HepG2 (cell line): ENCODE measurements at regions not wholly inside any gene's neighbourhood (a gene's known extent, or its start where the extent isn't known, plus 50 kb on each side); places are given as distances from the start of the nearest gene placed in this dataset.

Experiments
- CENPT ChIP-seq: sonication (generic); formaldehyde crosslinking; IDR thresholded peaks from 2 replicates; pipeline ENCODE4 v1.8.0; 2022; ENCODE audit warnings: low read depth, mild to moderate bottlenecking, moderate library complexity, missing genetic modification reagents
- FOXM1 ChIP-seq: sonication (generic); formaldehyde crosslinking; IDR thresholded peaks from 2 replicates; pipeline ENCODE4 v1.5.0; 2020; ENCODE audit warnings: missing genetic modification reagents
- FOXP1 ChIP-seq, 2 experiments: fragments of 450-650 bp in 1 of 2; IDR thresholded peaks; 2 replicates each; pipeline ENCODE4 v1.6.1; 2017 to 2018; ENCODE audit warnings: antibody characterized with exemption in 1 of 2
- GABPB1 ChIP-seq: IDR thresholded peaks from 2 replicates; pipeline ENCODE4 v1.6.1; 2016; ENCODE audit warnings: mild to moderate bottlenecking, missing genetic modification reagents, moderate library complexity, missing compliant biosample characterization
- HIVEP1 ChIP-seq: sonication (generic); formaldehyde crosslinking; IDR thresholded peaks from 2 replicates; pipeline ENCODE4 v1.4.0; 2020; ENCODE audit warnings: mild to moderate bottlenecking, missing genetic modification reagents
- HNF4A ChIP-seq: sonication (generic); formaldehyde crosslinking; IDR thresholded peaks from 2 replicates; pipeline ENCODE4 v1.4.0; 2020; ENCODE audit warnings: missing genetic modification reagents
- MAFF ChIP-seq: IDR thresholded peaks from 2 replicates; pipeline ENCODE4 v1.6.1; 2011; ENCODE audit warnings: low read depth, low read length, improper control_type of control experiment
- MEF2D ChIP-seq: sonication (generic); formaldehyde crosslinking; IDR thresholded peaks from 2 replicates; pipeline ENCODE4 v1.5.1; 2020; ENCODE audit warnings: mild to moderate bottlenecking, missing genetic modification reagents
- MXD1 ChIP-seq: sonication (generic); formaldehyde crosslinking; IDR thresholded peaks from 2 replicates; pipeline ENCODE4 v1.4.0; 2020; ENCODE audit warnings: mild to moderate bottlenecking, missing genetic modification reagents
- MYPOP ChIP-seq: sonication (generic); formaldehyde crosslinking; IDR thresholded peaks from 2 replicates; pipeline ENCODE4 v1.8.1; 2023; ENCODE audit warnings: mild to moderate bottlenecking, moderate library complexity, missing genetic modification reagents
- PITX1 ChIP-seq: sonication (generic); formaldehyde crosslinking; IDR thresholded peaks from 2 replicates; pipeline ENCODE4 v1.5.1; 2020; ENCODE audit warnings: mild to moderate bottlenecking, missing genetic modification reagents
- REPIN1 ChIP-seq: sonication (generic); formaldehyde crosslinking; IDR thresholded peaks from 2 replicates; pipeline ENCODE4 v1.8.0; 2022; ENCODE audit warnings: missing genetic modification reagents, low read depth, mild to moderate bottlenecking, borderline replicate concordance
- SETDB1 ChIP-seq: sonication (generic); formaldehyde crosslinking; IDR thresholded peaks from 2 replicates; pipeline ENCODE4 v1.5.1; 2020; ENCODE audit warnings: missing genetic modification reagents, mild to moderate bottlenecking, borderline replicate concordance
- TCF7L2 ChIP-seq: IDR thresholded peaks from 2 replicates; pipeline ENCODE4 v1.6.1; 2011; ENCODE audit warnings: mild to moderate bottlenecking, low read depth, low read length, moderate library complexity
- TFDP2 ChIP-seq: sonication (generic); formaldehyde crosslinking; IDR thresholded peaks from 2 replicates; pipeline ENCODE4 v1.4.0; 2020; ENCODE audit warnings: missing genetic modification reagents
- U2AF2 ChIP-seq: fragments of 200-400 bp; formaldehyde crosslinking; IDR thresholded peaks from 2 replicates; pipeline ENCODE4 v1.6.1; 2017; ENCODE audit warnings: low read depth, mild to moderate bottlenecking, low read length
- YEATS4 ChIP-seq: sonication (generic); formaldehyde crosslinking; IDR thresholded peaks from 2 replicates; pipeline ENCODE4 v1.4.0; 2020; ENCODE audit warnings: missing genetic modification reagents, borderline replicate concordance
- YY1 ChIP-seq: IDR thresholded peaks from 2 replicates; pipeline ENCODE4 v1.6.1; 2011; ENCODE audit warnings: low read length, low read depth, moderate library complexity, mild to moderate bottlenecking; ENCODE audit not compliant: insufficient read depth, insufficient replicate concordance
- ZC3H13 ChIP-seq: sonication (generic); formaldehyde crosslinking; IDR thresholded peaks from 2 replicates; pipeline ENCODE4 v1.8.1; 2023; ENCODE audit warnings: mild to moderate bottlenecking, missing genetic modification reagents, moderate library complexity
- ZNF331 ChIP-seq: sonication (generic); formaldehyde crosslinking; IDR thresholded peaks from 2 replicates; pipeline ENCODE4 v1.4.0; 2020; ENCODE audit warnings: missing genetic modification reagents
- ZNF33A ChIP-seq: sonication (generic); formaldehyde crosslinking; IDR thresholded peaks from 2 replicates; pipeline ENCODE4 v1.5.1; 2020; ENCODE audit warnings: missing genetic modification reagents, mild to moderate bottlenecking, moderate library complexity, borderline replicate concordance
- ZNF354B ChIP-seq: sonication (generic); formaldehyde crosslinking; IDR thresholded peaks from 2 replicates; pipeline ENCODE4 v1.8.0; 2022; ENCODE audit warnings: mild to moderate bottlenecking, missing genetic modification reagents
- ZNF543 ChIP-seq: sonication (generic); formaldehyde crosslinking; IDR thresholded peaks from 2 replicates; pipeline ENCODE4 v1.4.0; 2020; ENCODE audit warnings: mild to moderate bottlenecking, missing genetic modification reagents
- ZNF549 ChIP-seq: sonication (generic); formaldehyde crosslinking; IDR thresholded peaks from 2 replicates; pipeline ENCODE4 v1.5.0; 2020; ENCODE audit warnings: missing genetic modification reagents
- ZNF589 ChIP-seq: sonication (generic); formaldehyde crosslinking; conservative IDR thresholded peaks from 2 replicates; pipeline ENCODE4 v1.8.0; 2022; ENCODE audit warnings: mild to moderate bottlenecking, moderate library complexity, missing genetic modification reagents
- ZNF615 ChIP-seq: sonication (generic); formaldehyde crosslinking; IDR thresholded peaks from 2 replicates; pipeline ENCODE4 v1.5.0; 2020; ENCODE audit warnings: mild to moderate bottlenecking, missing genetic modification reagents, borderline replicate concordance
- ZNF616 ChIP-seq: sonication (generic); formaldehyde crosslinking; IDR thresholded peaks from 2 replicates; pipeline ENCODE4 v1.5.0; 2020; ENCODE audit warnings: low read depth, mild to moderate bottlenecking, missing genetic modification reagents
- ZNF678 ChIP-seq: sonication (generic); formaldehyde crosslinking; IDR thresholded peaks from 2 replicates; pipeline ENCODE4 v1.4.0; 2020; ENCODE audit warnings: mild to moderate bottlenecking, missing genetic modification reagents
- TF ChIP-seq, protein P1 (sequence below): sonication (generic); formaldehyde crosslinking; IDR thresholded peaks from 2 replicates; pipeline ENCODE4 v1.4.0; 2020; ENCODE audit warnings: missing genetic modification reagents
- TF ChIP-seq, protein P2 (sequence below): sonication (generic); formaldehyde crosslinking; IDR thresholded peaks from 2 replicates; pipeline ENCODE4 v1.8.1; 2023; ENCODE audit warnings: mild to moderate bottlenecking, missing genetic modification reagents, borderline replicate concordance

DNA sequence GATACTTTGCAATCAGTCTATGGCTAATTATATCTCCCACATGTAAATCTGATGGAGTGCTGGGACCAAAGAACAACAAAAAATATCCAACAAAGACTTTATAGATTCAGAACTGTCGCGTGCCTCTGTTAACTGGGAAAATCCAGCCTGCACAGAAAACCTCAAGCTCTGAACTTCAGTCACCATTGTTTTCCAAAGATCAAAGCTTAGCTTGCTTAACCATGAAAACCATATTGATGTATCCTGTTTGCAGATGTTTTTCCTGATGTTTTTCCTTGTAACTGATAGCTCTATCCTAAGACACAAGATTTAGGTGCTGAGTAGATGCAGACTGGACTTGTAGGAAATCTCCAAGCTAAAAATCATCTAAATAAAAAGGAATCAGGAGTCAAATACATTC, 163.7 kb downstream of the GXYLT1 start (continued):
- TF ChIP-seq MXD1 (CRISPR knock-in tag) (no peak), ZNF331 (CRISPR knock-in tag) (peak; percentile 59; the same call in 1 of the 2 replicates), MEF2D (CRISPR knock-in tag) (no peak), ZNF543 (CRISPR knock-in tag) (no peak), U2AF2 (no peak), HNF4A (peak; percentile 48), YEATS4 (CRISPR knock-in tag) (no peak), ZC3H13 (CRISPR knock-in tag) (no peak), MAFF (no peak), CENPT (CRISPR knock-in tag) (no peak), GABPB1 (CRISPR knock-in tag) (no peak), ZNF678 (no peak), FOXM1 (CRISPR knock-in tag) (no peak), ZNF549 (no peak), REPIN1 (no peak), ZNF33A (CRISPR knock-in tag) (no peak), ZNF589 (CRISPR knock-in tag) (no peak), SETDB1 (CRISPR knock-in tag) (no peak), TCF7L2 (peak; percentile 81), ZNF616 (CRISPR knock-in tag) (no peak), HIVEP1 (CRISPR knock-in tag) (no peak), ZNF354B (CRISPR knock-in tag) (no peak), FOXP1 (IDR thresholded peaks at IDR 0.05) (no peak), FOXP1 (CRISPR knock-in tag; IDR thresholded peaks at IDR 0.05) (peak; percentile 47; the same call in 1 of the 2 replicates), PITX1 (no peak), ZNF615 (CRISPR knock-in tag) (no peak), MYPOP (CRISPR knock-in tag) (no peak), TFDP2 (CRISPR knock-in tag) (no peak), YY1 (no peak)
- TF ChIP-seq, protein P1, sequence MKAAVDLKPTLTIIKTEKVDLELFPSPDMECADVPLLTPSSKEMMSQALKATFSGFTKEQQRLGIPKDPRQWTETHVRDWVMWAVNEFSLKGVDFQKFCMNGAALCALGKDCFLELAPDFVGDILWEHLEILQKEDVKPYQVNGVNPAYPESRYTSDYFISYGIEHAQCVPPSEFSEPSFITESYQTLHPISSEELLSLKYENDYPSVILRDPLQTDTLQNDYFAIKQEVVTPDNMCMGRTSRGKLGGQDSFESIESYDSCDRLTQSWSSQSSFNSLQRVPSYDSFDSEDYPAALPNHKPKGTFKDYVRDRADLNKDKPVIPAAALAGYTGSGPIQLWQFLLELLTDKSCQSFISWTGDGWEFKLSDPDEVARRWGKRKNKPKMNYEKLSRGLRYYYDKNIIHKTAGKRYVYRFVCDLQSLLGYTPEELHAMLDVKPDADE (CRISPR knock-in tag), result no peak
- TF ChIP-seq, protein P2, sequence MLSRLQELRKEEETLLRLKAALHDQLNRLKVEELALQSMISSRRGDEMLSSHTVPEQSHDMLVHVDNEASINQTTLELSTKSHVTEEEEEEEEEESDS, result no peak
